ENCODE measurements at regions not wholly inside any gene's neighbourhood (a gene's known extent, or its start where the extent isn't known, plus 50 kb on each side); places are given as distances from the start of the nearest gene placed in this dataset.

GRCh38 chr14:71698027-71698426, 234.2 kb upstream of the RGS6 start:
- H3K36me3 ChIP-seq (ENCODE audit: insufficient read depth, low read length): peaks cover 25% of the 10 kb centered on the region
- H3K27me3 ChIP-seq (ENCODE audit: insufficient read depth, low read length, poor library complexity): no peaks in the 10 kb centered on the region
- peak overlapping the region; percentile 38; the same call in 1 of the 2 replicates for H2AFZ ChIP-seq (ENCODE audit: low read depth, low read length)
- peak; percentile 65 for DNase-seq
- H3K4me3 ChIP-seq (ENCODE audit: low read depth in 1 of 2, low read length in 2 of 2): no peak overlapping the region
- no peak overlapping the region for H3K4me2 ChIP-seq (ENCODE audit: insufficient read depth, low read length)
- H4K20me1 ChIP-seq (ENCODE audit: insufficient read depth, low read length): no peaks in the 10 kb centered on the region
- TF ChIP-seq EZH2 (IDR thresholded peaks at IDR 0.05; ENCODE audit: borderline replicate concordance, low read depth, low read length, severe bottlenecking): no peak
- TF ChIP-seq, protein P1, sequence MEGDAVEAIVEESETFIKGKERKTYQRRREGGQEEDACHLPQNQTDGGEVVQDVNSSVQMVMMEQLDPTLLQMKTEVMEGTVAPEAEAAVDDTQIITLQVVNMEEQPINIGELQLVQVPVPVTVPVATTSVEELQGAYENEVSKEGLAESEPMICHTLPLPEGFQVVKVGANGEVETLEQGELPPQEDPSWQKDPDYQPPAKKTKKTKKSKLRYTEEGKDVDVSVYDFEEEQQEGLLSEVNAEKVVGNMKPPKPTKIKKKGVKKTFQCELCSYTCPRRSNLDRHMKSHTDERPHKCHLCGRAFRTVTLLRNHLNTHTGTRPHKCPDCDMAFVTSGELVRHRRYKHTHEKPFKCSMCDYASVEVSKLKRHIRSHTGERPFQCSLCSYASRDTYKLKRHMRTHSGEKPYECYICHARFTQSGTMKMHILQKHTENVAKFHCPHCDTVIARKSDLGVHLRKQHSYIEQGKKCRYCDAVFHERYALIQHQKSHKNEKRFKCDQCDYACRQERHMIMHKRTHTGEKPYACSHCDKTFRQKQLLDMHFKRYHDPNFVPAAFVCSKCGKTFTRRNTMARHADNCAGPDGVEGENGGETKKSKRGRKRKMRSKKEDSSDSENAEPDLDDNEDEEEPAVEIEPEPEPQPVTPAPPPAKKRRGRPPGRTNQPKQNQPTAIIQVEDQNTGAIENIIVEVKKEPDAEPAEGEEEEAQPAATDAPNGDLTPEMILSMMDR (IDR thresholded peaks at IDR 0.05; ENCODE audit: borderline replicate concordance, extremely low read depth, low read length, poor library complexity, severe bottlenecking): no peak
- H3K9me3 ChIP-seq (ENCODE audit: insufficient read depth, low read length, severe bottlenecking): no peaks in the 10 kb centered on the region
- H3K4me1 ChIP-seq (ENCODE audit: insufficient read depth, low read length): peaks cover 85% of the 10 kb centered on the region
- no peak overlapping the region for H3K9ac ChIP-seq (ENCODE audit: low read depth, low read length)
- ATAC-seq (ENCODE audit: insufficient read depth, low read depth): peak; percentile 88
- H3K27ac ChIP-seq (ENCODE audit: low read length): peak overlapping the region; percentile 54
- no peaks in the 10 kb centered on the region for H3K79me2 ChIP-seq (ENCODE audit: insufficient read depth, low read length)

- DNase-seq (no peak), ATAC-seq (ENCODE audit: insufficient read depth, low read depth) (no peak)
- TF ChIP-seq, protein P1 (IDR thresholded peaks at IDR 0.05; ENCODE audit: borderline replicate concordance, extremely low read depth, low read length, poor library complexity, severe bottlenecking): no peak
- no peak for TF ChIP-seq EZH2 (IDR thresholded peaks at IDR 0.05; ENCODE audit: borderline replicate concordance, low read depth, low read length, severe bottlenecking)
- no peaks in the 10 kb centered on the region for H3K79me2 ChIP-seq (ENCODE audit: insufficient read depth, low read length)
- peaks cover 79% of the 10 kb centered on the region for H3K4me1 ChIP-seq (ENCODE audit: insufficient read depth, low read length)
- H3K4me2 ChIP-seq (ENCODE audit: insufficient read depth, low read length): no peak overlapping the region
- H3K4me3 ChIP-seq (ENCODE audit: low read depth in 1 of 2, low read length in 2 of 2): no peak overlapping the region
- H4K20me1 ChIP-seq (ENCODE audit: insufficient read depth, low read length): no peaks in the 10 kb centered on the region
- no peaks in the 10 kb centered on the region for H3K27me3 ChIP-seq (ENCODE audit: insufficient read depth, low read length, poor library complexity)
- no peak overlapping the region for H3K9ac ChIP-seq (ENCODE audit: low read depth, low read length)
- no peak overlapping the region for H2AFZ ChIP-seq (ENCODE audit: low read depth, low read length)
- H3K36me3 ChIP-seq (ENCODE audit: insufficient read depth, low read length): peaks cover 24% of the 10 kb centered on the region
- H3K27ac ChIP-seq (ENCODE audit: low read length): peak overlapping the region; percentile 54; the same call in 1 of the 2 replicates
- no peaks in the 10 kb centered on the region for H3K9me3 ChIP-seq (ENCODE audit: insufficient read depth, low read length, severe bottlenecking)
Observed at GRCh38 chr14:71698673-71699072, 233.6 kb upstream of the RGS6 start.

GRCh38 chr14:71701990-71702389, 230.2 kb upstream of the RGS6 start:
- Histone ChIP-seq H3K9me3 (ENCODE audit: insufficient read depth, low read length, severe bottlenecking) (no peaks in the 10 kb centered on the region), H3K27me3 (ENCODE audit: insufficient read depth, low read length, poor library complexity) (no peaks in the 10 kb centered on the region), H3K4me1 (ENCODE audit: insufficient read depth, low read length) (peaks cover 59% of the 10 kb centered on the region), H2AFZ (ENCODE audit: low read depth, low read length) (no peak overlapping the region), H3K9ac (ENCODE audit: low read depth, low read length) (no peak overlapping the region; the same call in 1 of the 2 replicates), H3K79me2 (ENCODE audit: insufficient read depth, low read length) (no peaks in the 10 kb centered on the region), H3K27ac (ENCODE audit: low read length) (peak overlapping the region; percentile 80), H4K20me1 (ENCODE audit: insufficient read depth, low read length) (no peaks in the 10 kb centered on the region), H3K4me3 (ENCODE audit: low read depth in 1 of 2, low read length in 2 of 2) (no peak overlapping the region), H3K4me2 (ENCODE audit: insufficient read depth, low read length) (no peak overlapping the region), H3K36me3 (ENCODE audit: insufficient read depth, low read length) (peaks cover 40% of the 10 kb centered on the region)
- ATAC-seq (ENCODE audit: insufficient read depth, low read depth): 0 out of 3 replicates have a peak, but pooled peaks have one; percentile 5
- TF ChIP-seq, protein P1 (IDR thresholded peaks at IDR 0.05; ENCODE audit: borderline replicate concordance, extremely low read depth, low read length, poor library complexity, severe bottlenecking): no peak
- no peak for TF ChIP-seq EZH2 (IDR thresholded peaks at IDR 0.05; ENCODE audit: borderline replicate concordance, low read depth, low read length, severe bottlenecking)
- no peak for DNase-seq

All from DND-41 (cell line).